Adipocyte (in vitro differentiated cells): ENCODE measurements at regions not wholly inside any gene's neighbourhood (a gene's known extent, or its start where the extent isn't known, plus 50 kb on each side); places are given as distances from the start of the nearest gene placed in this dataset.

Experiments
- DNase-seq: peaks from one replicate; pipeline ENCODE4 v3.0.0-alpha.2; 2015; ENCODE audit warnings: low read depth
- H3K27me3 ChIP-seq: replicated peaks from 2 replicates; pipeline ENCODE4 v1.7.0; 2013; ENCODE audit warnings: mild to moderate bottlenecking, low read length, moderate library complexity; ENCODE audit not compliant: control insufficient read depth, insufficient read depth
- H3K36me3 ChIP-seq: 2 replicates; pipeline ENCODE4 v1.7.0; 2013; ENCODE audit warnings: low read length, mild to moderate bottlenecking, moderate library complexity; ENCODE audit not compliant: control insufficient read depth, insufficient read depth, severe bottlenecking
- H3K4me1 ChIP-seq: 2 replicates; pipeline ENCODE4 v1.7.0; 2013; ENCODE audit warnings: mild to moderate bottlenecking, low read length, moderate library complexity; ENCODE audit not compliant: control insufficient read depth, insufficient read depth
- H3K4me3 ChIP-seq: 2 replicates; pipeline ENCODE4 v1.7.0; 2013; ENCODE audit warnings: mild to moderate bottlenecking, low read length, moderate library complexity
- H3K9ac ChIP-seq: 2 replicates; pipeline ENCODE4 v1.7.0; 2013; ENCODE audit warnings: mild to moderate bottlenecking, low read length, moderate library complexity
- H3K9me3 ChIP-seq: 2 replicates; pipeline ENCODE4 v1.7.0; 2013; ENCODE audit warnings: mild to moderate bottlenecking, low read length, moderate library complexity; ENCODE audit not compliant: control insufficient read depth

DNA sequence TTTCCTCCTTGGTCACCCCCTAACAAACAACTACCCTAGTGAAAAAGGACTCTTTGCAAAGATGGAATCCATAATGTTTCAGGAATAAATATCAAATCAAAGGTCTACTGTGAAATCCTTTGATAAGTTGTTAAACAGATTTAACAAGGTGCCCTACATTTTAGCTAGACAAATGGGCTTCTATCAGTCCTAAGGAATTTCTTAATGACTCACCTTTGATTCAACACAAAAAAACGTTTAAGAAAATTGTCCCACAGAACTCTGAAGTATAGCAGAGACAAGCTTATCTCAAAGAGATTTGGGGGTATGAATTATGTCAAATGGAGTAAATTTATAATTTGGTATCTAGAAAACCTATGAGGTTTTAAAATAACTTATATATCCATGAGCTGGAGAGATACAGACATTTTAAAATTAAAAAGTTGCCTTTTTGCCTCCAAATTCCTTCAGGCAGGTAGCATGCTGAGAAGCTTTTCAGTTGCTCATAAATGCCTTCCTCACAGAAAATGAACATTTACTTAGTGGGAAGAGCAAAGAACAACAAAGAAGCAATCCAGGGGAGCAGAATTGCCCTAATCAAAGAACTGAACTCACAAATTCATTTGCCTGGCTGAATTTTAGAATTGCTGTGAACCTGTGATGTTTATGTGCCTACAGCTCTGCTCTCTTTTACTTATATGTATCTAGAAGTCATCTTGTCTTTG is 649.3 kb downstream of the STPG2 start:
- DNase-seq = no peak
- H3K4me1 ChIP-seq = no peaks in the 10 kb centered on the region

DNA sequence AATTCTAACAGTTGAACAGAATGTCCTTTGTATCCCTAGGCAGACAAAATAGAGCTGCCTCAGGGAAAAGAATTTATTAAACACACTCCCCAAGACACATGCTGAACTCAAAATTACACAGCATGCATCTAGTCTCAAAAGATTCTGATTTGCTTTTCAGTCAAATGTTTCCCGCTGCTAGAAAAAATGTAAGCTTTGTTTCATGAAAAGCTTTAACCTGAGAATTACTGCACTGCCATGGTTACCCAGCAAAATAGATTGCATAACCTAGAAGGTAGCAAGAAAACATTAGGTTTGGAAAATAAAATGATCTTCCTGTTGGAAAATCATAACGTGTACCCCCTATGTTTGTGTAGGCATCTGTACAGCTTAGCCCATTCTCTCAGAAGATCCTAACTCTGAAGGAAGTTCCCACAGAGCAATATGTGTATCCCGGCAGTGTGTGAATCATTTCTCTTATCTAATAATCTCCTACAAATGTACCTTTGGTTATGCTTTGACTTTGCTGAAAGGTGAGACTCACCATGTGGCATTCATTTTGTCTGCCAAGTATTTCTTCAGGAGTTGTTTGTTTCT is 646.9 kb downstream of the STPG2 start:
- no peak overlapping the region for H3K9ac ChIP-seq
- DNase-seq = no peak
- H3K36me3 ChIP-seq = no peaks in the 10 kb centered on the region
- H3K9me3 ChIP-seq = no peaks in the 10 kb centered on the region
- H3K4me1 ChIP-seq = no peaks in the 10 kb centered on the region
- no peak overlapping the region for H3K4me3 ChIP-seq
- H3K27me3 ChIP-seq = no peaks in the 10 kb centered on the region

More for the DNA sequence above, 649.3 kb downstream of the STPG2 start:
- no peak overlapping the region for H3K9ac ChIP-seq
- H3K4me3 ChIP-seq = no peak overlapping the region
- no peaks in the 10 kb centered on the region for H3K36me3 ChIP-seq
- no peaks in the 10 kb centered on the region for H3K9me3 ChIP-seq
- no peaks in the 10 kb centered on the region for H3K27me3 ChIP-seq

DNA sequence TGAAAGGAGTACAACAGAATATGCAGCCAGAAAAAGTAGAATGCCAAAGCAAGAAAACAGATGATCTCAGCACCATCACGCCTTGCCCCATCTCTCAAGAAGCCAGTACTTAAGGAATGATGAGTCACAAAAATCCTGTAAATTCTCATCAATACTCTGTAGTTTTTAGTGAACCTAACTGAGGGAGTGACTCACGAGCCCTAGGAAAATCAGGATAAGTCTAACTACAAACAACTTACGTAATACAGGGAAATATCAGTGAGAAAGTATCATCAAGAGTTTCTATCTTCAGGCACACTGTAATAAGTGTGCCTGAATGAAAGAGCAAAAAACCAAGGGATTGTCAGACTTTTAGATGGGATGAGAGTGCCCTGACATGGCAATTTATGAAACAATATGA is 644.4 kb downstream of the STPG2 start:
- H3K9me3 ChIP-seq = no peaks in the 10 kb centered on the region
- H3K27me3 ChIP-seq = no peaks in the 10 kb centered on the region
- no peak for DNase-seq
- H3K4me3 ChIP-seq = no peak overlapping the region
- no peak overlapping the region for H3K9ac ChIP-seq
- no peaks in the 10 kb centered on the region for H3K4me1 ChIP-seq
- H3K36me3 ChIP-seq = no peaks in the 10 kb centered on the region

- Histone ChIP-seq H3K4me3 (no peak overlapping the region), H3K9ac (no peak overlapping the region), H3K27me3 (no peaks in the 10 kb centered on the region), H3K36me3 (no peaks in the 10 kb centered on the region), H3K9me3 (no peaks in the 10 kb centered on the region), H3K4me1 (no peaks in the 10 kb centered on the region)
- no peak for DNase-seq
Observed at GRCh38 chr4:97500423-97500822, 642.9 kb downstream of the STPG2 start.

DNA sequence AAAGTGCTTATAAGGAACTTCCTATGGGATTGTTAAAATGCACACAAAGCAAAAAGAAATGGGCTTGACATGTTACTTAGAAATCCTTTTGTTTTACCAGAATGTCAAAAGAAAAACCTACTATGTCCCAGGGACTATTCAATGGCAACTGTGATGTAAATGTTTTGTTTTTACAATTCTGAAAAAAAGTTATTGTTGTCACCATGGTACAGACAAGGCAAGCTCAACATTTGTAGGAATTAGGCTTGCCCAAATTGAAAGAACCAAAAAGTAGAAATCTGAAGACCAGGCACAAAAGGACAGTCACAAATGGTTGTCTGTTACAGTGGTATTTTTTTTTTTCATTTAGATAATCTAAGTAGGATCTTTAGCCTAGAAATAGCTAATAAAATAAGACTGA is 638.6 kb downstream of the STPG2 start:
- Histone ChIP-seq H3K9ac (no peak overlapping the region), H3K9me3 (no peaks in the 10 kb centered on the region), H3K4me3 (no peak overlapping the region), H3K27me3 (no peaks in the 10 kb centered on the region), H3K36me3 (no peaks in the 10 kb centered on the region), H3K4me1 (no peaks in the 10 kb centered on the region)
- no peak for DNase-seq

- Histone ChIP-seq H3K36me3 (no peaks in the 10 kb centered on the region), H3K9ac (no peak overlapping the region), H3K27me3 (no peaks in the 10 kb centered on the region), H3K4me3 (no peak overlapping the region), H3K9me3 (no peaks in the 10 kb centered on the region), H3K4me1 (no peaks in the 10 kb centered on the region)
- no peak for DNase-seq
Observed at GRCh38 chr4:97507587-97508245, 635.6 kb downstream of the STPG2 start.
